GM12873 (cell line): ENCODE measurements at regions not wholly inside any gene's neighbourhood (a gene's known extent, or its start where the extent isn't known, plus 50 kb on each side); places are given as distances from the start of the nearest gene placed in this dataset.

ENCODE experiments used
- TF ChIP-seq, protein P1 (sequence below): IDR thresholded peaks from 2 replicates; pipeline ENCODE4 v1.5.1; 2012; ENCODE audit warnings: low read depth, mild to moderate bottlenecking, moderate library complexity, low read length, control low read depth; ENCODE audit not compliant: insufficient read depth; ENCODE audit errors: missing control alignments

GRCh38 chr4:13081830-13082229, 402.3 kb downstream of the RAB28 start:
- TF ChIP-seq, protein P1, sequence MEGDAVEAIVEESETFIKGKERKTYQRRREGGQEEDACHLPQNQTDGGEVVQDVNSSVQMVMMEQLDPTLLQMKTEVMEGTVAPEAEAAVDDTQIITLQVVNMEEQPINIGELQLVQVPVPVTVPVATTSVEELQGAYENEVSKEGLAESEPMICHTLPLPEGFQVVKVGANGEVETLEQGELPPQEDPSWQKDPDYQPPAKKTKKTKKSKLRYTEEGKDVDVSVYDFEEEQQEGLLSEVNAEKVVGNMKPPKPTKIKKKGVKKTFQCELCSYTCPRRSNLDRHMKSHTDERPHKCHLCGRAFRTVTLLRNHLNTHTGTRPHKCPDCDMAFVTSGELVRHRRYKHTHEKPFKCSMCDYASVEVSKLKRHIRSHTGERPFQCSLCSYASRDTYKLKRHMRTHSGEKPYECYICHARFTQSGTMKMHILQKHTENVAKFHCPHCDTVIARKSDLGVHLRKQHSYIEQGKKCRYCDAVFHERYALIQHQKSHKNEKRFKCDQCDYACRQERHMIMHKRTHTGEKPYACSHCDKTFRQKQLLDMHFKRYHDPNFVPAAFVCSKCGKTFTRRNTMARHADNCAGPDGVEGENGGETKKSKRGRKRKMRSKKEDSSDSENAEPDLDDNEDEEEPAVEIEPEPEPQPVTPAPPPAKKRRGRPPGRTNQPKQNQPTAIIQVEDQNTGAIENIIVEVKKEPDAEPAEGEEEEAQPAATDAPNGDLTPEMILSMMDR, result no peak

- TF ChIP-seq, protein P1, result no peak
These were observed 417.1 kb downstream of the RAB28 start for GRCh38 chr4:13067077-13067476.

DNA sequence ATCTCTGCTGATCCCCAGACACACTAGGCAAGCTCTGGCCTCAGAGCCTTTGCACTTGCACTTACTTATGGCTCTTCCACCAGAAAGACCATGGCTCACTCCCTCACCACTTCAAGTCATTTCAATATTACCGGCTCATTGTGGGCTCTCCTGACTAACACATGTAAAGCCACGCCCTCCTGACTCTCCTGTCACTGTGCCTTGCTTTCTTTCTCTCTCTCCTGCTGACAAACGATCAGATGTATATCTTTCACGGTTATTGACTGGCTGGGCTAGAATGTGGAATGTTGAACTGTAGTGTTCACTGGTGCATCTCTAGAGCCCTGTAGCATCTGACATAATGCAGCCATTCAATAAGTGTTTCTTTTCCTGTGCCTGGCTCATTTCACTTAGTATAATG, 425.1 kb downstream of the RAB28 start:
- TF ChIP-seq, protein P1, result no peak

- TF ChIP-seq, protein P1, result no peak
These were observed 427.4 kb downstream of the RAB28 start for GRCh38 chr4:13056630-13057189.

- TF ChIP-seq, protein P1, result no peak
These were observed 429.6 kb downstream of the RAB28 start for GRCh38 chr4:13054420-13054970.

- TF ChIP-seq, protein P1, result no peak
These were observed 436.5 kb downstream of the RAB28 start for GRCh38 chr4:13047591-13047990.

- TF ChIP-seq, protein P1, result no peak
These were observed 447.3 kb downstream of the RAB28 start for GRCh38 chr4:13036841-13037240.

DNA sequence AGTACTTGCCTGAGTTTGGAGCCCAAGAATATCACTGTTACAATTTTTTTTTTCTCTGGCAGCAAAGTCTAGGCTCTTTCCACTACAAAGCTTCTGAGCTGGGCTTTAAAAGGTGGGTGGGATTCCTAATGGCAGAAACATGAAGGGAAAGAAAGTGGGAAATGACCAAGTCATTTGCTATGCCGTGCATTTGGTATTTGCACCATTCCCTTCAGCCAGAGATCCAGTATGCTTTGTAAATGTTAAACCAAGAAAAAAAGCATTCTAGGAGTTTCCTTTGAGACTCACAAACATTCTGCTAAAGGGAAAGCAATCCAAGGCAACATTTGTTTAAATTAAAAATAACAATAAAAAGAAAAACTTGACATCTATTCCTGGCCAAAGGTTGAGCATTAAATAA, 451.2 kb downstream of the RAB28 start:
- TF ChIP-seq, protein P1, result no peak
